MM.1S (cell line): ENCODE measurements at regions not wholly inside any gene's neighbourhood (a gene's known extent, or its start where the extent isn't known, plus 50 kb on each side); places are given as distances from the start of the nearest gene placed in this dataset.
A peak's percentile ranks its signal among the peaks of the same experiment; 100 is the strongest.

ENCODE experiments used
- DNase-seq: peaks from one replicate; pipeline ENCODE4 v3.0.0-alpha.2; 2015
- H2AFZ ChIP-seq: fragments of 300-600 bp; sonication (generic); 2 replicates; pipeline ENCODE4 v1.6.0; 2016; ENCODE audit warnings: antibody characterized with exemption, low read length
- H3F3A ChIP-seq: fragments of 300-600 bp; sonication (generic); 2 replicates; pipeline ENCODE4 v1.6.1; 2016; ENCODE audit warnings: mild to moderate bottlenecking, antibody characterized with exemption, low read length, moderate library complexity, mixed read lengths; ENCODE audit not compliant: insufficient read depth
- H3K27ac ChIP-seq: fragments of 300-600 bp; sonication (generic); 2 replicates; pipeline ENCODE4 v1.5.1; 2016; ENCODE audit warnings: mild to moderate bottlenecking, low read length
- H3K27me3 ChIP-seq: fragments of 300-600 bp; sonication (generic); replicated peaks from 2 replicates; pipeline ENCODE4 v1.6.0; 2016; ENCODE audit warnings: low read length; ENCODE audit not compliant: insufficient read depth
- H3K36me3 ChIP-seq: fragments of 300-600 bp; sonication (generic); replicated peaks from 2 replicates; pipeline ENCODE4 v1.6.1; 2016; ENCODE audit warnings: mild to moderate bottlenecking, low read length, mixed read lengths; ENCODE audit not compliant: insufficient read depth
- H3K4me1 ChIP-seq: fragments of 300-600 bp; sonication (generic); 2 replicates; pipeline ENCODE4 v1.6.1; 2016; ENCODE audit warnings: low read length, mixed read lengths
- H3K4me2 ChIP-seq: fragments of 300-600 bp; sonication (generic); 2 replicates; pipeline ENCODE4 v1.6.0; 2016; ENCODE audit warnings: low read depth, low read length
- H3K4me3 ChIP-seq: fragments of 300-600 bp; sonication (generic); 2 replicates; pipeline ENCODE4 v1.5.1; 2016; ENCODE audit warnings: low read length, mixed read lengths
- H3K79me2 ChIP-seq: fragments of 300-600 bp; sonication (generic); 2 replicates; pipeline ENCODE4 v1.6.1; 2016; ENCODE audit warnings: mixed run types, low read length, mixed read lengths
- H3K9ac ChIP-seq: fragments of 300-600 bp; sonication (generic); 2 replicates; pipeline ENCODE4 v1.6.1; 2016; ENCODE audit warnings: low read length, mixed read lengths
- H3K9me2 ChIP-seq: fragments of 300-600 bp; sonication (generic); replicated peaks from 2 replicates; pipeline ENCODE4 v1.6.1; 2016; ENCODE audit warnings: mild to moderate bottlenecking, low read length, mixed read lengths; ENCODE audit not compliant: insufficient read depth
- H3K9me3 ChIP-seq: fragments of 300-600 bp; sonication (generic); replicated peaks from 2 replicates; pipeline ENCODE4 v1.6.1; 2016; ENCODE audit warnings: mild to moderate bottlenecking, low read length, mixed read lengths; ENCODE audit not compliant: insufficient read depth
- H4K20me1 ChIP-seq: fragments of 300-600 bp; sonication (generic); 2 replicates; pipeline ENCODE4 v1.6.1; 2016; ENCODE audit warnings: mild to moderate bottlenecking, low read length, moderate library complexity, mixed read lengths; ENCODE audit not compliant: insufficient read depth
- EZH2 ChIP-seq: fragments of 300-600 bp; sonication (generic); optimal IDR thresholded peaks from 2 replicates; pipeline ENCODE3; 2017; ENCODE audit warnings: low read depth, mild to moderate bottlenecking, antibody characterized with exemption, low read length, mixed read lengths
- EZH2phosphoT487 ChIP-seq: fragments of 300-600 bp; sonication (generic); IDR thresholded peaks from 2 replicates; pipeline ENCODE4 v1.6.1; 2018; ENCODE audit warnings: antibody characterized with exemption, low read length
- TF ChIP-seq, protein P1 (sequence below): fragments of 300-600 bp; sonication (generic); IDR thresholded peaks from 2 replicates; pipeline ENCODE4 v1.5.1; 2016; ENCODE audit warnings: antibody characterized with exemption, low read length, mixed read lengths

DNA sequence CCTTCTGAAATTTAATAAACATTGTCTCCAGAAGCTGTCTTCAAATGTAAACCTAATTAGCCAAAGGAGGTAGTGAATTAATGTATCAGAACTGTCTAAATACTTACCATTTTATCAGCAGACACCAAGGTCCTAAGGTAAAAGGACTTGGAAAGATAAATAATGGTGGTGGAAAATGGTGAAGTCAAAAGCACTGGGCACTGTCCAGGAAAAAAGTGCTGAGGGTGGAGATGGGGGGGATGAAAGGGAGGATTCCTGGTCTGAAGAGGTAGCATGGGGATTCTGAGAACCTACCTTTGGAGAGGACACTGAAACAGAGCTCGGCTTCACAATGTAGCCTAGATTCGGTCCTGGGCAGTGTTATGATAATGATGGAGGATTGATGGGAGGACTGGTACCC lies 149.0 kb upstream of the DPH6 start:
- no peaks in the 10 kb centered on the region for H3K4me1 ChIP-seq
- no peaks in the 10 kb centered on the region for H3K79me2 ChIP-seq
- H3K9me2 ChIP-seq, result no peaks in the 10 kb centered on the region
- no peaks in the 10 kb centered on the region for H3K9me3 ChIP-seq
- H3K9ac ChIP-seq, result no peak overlapping the region
- no peak for DNase-seq
- no peaks in the 10 kb centered on the region for H3F3A ChIP-seq
- no peaks in the 10 kb centered on the region for H3K36me3 ChIP-seq
- no peak overlapping the region for H3K27ac ChIP-seq
- H3K4me3 ChIP-seq, result no peak overlapping the region
- no peak for TF ChIP-seq EZH2phosphoT487
- TF ChIP-seq, protein P1, sequence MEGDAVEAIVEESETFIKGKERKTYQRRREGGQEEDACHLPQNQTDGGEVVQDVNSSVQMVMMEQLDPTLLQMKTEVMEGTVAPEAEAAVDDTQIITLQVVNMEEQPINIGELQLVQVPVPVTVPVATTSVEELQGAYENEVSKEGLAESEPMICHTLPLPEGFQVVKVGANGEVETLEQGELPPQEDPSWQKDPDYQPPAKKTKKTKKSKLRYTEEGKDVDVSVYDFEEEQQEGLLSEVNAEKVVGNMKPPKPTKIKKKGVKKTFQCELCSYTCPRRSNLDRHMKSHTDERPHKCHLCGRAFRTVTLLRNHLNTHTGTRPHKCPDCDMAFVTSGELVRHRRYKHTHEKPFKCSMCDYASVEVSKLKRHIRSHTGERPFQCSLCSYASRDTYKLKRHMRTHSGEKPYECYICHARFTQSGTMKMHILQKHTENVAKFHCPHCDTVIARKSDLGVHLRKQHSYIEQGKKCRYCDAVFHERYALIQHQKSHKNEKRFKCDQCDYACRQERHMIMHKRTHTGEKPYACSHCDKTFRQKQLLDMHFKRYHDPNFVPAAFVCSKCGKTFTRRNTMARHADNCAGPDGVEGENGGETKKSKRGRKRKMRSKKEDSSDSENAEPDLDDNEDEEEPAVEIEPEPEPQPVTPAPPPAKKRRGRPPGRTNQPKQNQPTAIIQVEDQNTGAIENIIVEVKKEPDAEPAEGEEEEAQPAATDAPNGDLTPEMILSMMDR, result no peak
- TF ChIP-seq EZH2, result no peak
- H3K4me2 ChIP-seq, result no peak overlapping the region
- H3K27me3 ChIP-seq, result no peaks in the 10 kb centered on the region
- H2AFZ ChIP-seq, result no peak overlapping the region
- H4K20me1 ChIP-seq, result no peaks in the 10 kb centered on the region

DNA sequence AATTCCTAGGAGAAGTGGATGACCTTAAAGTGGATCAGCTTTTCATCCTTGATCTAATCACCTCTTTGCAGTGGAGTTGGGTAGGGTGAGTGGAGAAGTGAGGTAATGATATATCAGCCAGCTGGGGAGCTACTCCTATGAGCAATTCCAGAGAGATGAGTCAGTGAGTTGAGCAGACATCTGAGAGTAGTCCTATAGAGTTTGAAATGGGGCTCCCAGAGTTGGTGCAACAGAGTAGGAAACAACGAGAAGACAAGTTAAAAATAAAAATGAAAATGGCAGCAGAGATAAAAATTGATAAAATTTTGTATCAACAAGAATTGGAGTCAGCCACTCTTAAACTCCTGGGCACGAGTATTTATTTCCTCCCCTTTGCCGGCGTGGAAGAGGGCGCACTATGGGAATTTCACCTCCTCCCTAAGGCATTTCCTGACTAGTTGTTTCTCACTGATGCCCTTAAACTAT lies 150.8 kb upstream of the DPH6 start:
- H3K36me3 ChIP-seq, result no peaks in the 10 kb centered on the region
- TF ChIP-seq EZH2phosphoT487 (no peak), EZH2 (no peak)
- TF ChIP-seq, protein P1, result no peak
- no peaks in the 10 kb centered on the region for H3K9me3 ChIP-seq
- no peaks in the 10 kb centered on the region for H4K20me1 ChIP-seq
- no peak overlapping the region for H3K4me2 ChIP-seq
- no peaks in the 10 kb centered on the region for H3K27me3 ChIP-seq
- H3K4me3 ChIP-seq, result no peak overlapping the region
- H2AFZ ChIP-seq, result no peak overlapping the region
- no peak overlapping the region for H3K27ac ChIP-seq
- no peak for DNase-seq
- H3K79me2 ChIP-seq, result no peaks in the 10 kb centered on the region
- H3K9me2 ChIP-seq, result no peaks in the 10 kb centered on the region
- H3K9ac ChIP-seq, result no peak overlapping the region
- H3F3A ChIP-seq, result no peaks in the 10 kb centered on the region
- no peaks in the 10 kb centered on the region for H3K4me1 ChIP-seq

DNA sequence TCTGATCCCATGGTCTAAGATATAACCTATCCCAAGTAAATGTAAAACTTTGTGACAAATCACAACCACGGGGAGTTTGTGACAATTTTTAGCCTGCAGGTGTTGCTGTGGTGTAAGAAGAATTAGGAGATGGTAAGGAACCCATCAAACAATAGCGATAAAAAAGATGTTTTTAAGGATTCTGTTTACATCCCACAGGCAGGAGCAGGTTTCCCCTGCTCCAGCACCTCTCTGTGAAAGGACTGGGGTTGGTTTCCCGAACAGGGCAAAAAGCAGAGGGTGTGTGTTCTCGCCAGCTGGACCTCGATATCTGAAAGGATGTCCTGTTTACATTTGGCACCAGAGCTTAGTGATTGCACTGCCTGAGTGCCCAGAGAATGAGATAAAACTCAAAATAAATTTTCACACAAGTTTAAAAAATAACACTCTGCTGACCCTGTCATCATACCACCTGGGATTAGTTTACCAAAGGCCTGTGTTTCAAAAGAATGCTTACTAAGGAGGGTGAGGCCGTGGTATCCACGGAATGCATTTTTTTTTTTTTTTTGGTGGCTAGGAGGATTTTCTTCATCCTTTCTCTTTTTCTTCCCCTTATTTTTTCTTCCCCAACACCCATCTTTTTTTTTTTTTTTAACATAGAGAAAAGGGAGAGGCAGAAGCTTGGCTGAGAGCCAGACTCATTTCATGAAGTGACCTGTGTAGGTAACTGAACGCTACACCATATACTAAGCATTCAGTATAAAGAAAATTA lies 151.8 kb upstream of the DPH6 start:
- Histone ChIP-seq H3K4me1 (no peaks in the 10 kb centered on the region), H3K27ac (no peak overlapping the region), H3K27me3 (no peaks in the 10 kb centered on the region), H3K79me2 (no peaks in the 10 kb centered on the region), H3K9ac (no peak overlapping the region), H4K20me1 (no peaks in the 10 kb centered on the region), H3K4me3 (no peak overlapping the region), H3K36me3 (no peaks in the 10 kb centered on the region), H3K4me2 (no peak overlapping the region), H3K9me3 (no peaks in the 10 kb centered on the region), H2AFZ (no peak overlapping the region), H3F3A (no peaks in the 10 kb centered on the region), H3K9me2 (no peaks in the 10 kb centered on the region)
- TF ChIP-seq, protein P1, result peak; percentile 8; the same call in 1 of the 2 replicates
- TF ChIP-seq EZH2, result no peak
- no peak for DNase-seq
